ENCODE measurements at regions not wholly inside any gene's neighbourhood (a gene's known extent, or its start where the extent isn't known, plus 50 kb on each side); places are given as distances from the start of the nearest gene placed in this dataset.

- Histone ChIP-seq H3K36me3 (no peaks in the 10 kb centered on the region), H3K27ac (no peak overlapping the region), H3K27me3 (ENCODE audit: insufficient read depth, low read depth, severe bottlenecking) (no peaks in the 10 kb centered on the region), H3K4me3 (ENCODE audit: low read depth, low read length) (no peak overlapping the region), H3K9me3 (ENCODE audit: severe bottlenecking) (no peaks in the 10 kb centered on the region)
- TF ChIP-seq CTCF (IDR thresholded peaks at IDR 0.05; ENCODE audit: low read depth, low read length), result no peak
- DNase-seq, result no peak
Observed at GRCh38 chr12:131345521-131346436, 365.1 kb upstream of the SFSWAP start.

DNA sequence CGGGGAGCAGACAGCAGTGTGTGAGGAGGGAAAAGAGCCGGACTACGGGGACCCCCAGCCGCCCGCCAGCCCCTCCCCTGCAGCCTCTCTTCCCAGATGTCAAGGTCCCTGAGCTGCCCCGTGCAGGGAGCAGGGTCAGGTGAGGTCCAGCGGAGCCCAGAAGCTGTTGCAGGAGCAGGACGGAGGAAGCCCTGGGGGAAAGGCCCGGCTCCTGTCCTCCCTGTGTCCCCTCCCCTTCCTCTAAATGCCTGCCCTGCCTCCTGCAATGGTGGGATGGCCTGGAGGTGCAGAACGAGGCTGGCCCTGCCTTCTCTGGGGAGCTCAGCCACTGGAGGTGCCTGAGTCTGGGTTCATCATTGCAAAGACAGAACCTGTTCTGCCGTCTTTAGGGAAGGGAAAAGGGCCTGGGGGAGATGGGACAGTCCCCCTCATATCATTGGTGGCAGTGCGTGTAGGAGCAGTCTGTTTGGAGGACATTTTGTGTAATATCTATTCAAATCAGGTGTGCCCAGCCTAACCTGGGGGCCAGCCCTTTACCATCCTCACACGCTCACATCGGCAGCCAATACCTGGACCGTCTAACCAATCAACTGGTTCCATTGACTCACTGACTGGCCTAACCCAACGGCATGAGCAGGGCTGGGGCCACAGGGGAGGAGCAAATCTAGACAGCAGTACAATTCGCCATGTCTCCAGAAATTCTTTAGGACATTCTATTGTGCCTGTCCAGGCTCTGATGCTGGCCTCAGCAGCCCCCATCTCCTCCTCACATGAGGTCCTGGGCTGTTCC, 364.1 kb upstream of the SFSWAP start:
- no peak for TF ChIP-seq CTCF (IDR thresholded peaks at IDR 0.05; ENCODE audit: low read depth, low read length)
- H3K9me3 ChIP-seq (ENCODE audit: severe bottlenecking), result no peaks in the 10 kb centered on the region
- H3K27me3 ChIP-seq (ENCODE audit: insufficient read depth, low read depth, severe bottlenecking), result no peaks in the 10 kb centered on the region
- no peaks in the 10 kb centered on the region for H3K36me3 ChIP-seq
- no peak overlapping the region for H3K27ac ChIP-seq
- no peak overlapping the region for H3K4me3 ChIP-seq (ENCODE audit: low read depth, low read length)
- DNase-seq, result peak; percentile 21

DNA sequence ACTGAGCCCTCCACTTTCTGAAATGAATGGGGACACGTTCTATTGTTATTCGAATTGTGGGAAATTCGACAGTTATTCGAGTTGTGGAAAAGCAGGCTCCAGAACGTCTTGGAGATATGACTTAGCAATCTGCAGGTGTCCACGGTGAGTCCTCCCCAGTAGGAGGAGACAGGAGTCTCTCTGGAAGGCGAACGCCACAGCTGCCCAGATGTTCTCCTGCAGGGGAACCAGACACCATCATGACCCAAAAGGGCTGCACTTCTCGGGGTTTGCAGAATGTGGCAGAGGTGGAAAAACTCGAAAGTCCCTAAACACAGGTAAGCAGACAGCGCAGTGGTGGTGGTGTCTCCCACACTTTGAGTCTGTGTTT, 363.6 kb upstream of the SFSWAP start:
- no peak overlapping the region for H3K27ac ChIP-seq
- H3K27me3 ChIP-seq (ENCODE audit: insufficient read depth, low read depth, severe bottlenecking), result no peaks in the 10 kb centered on the region
- no peaks in the 10 kb centered on the region for H3K36me3 ChIP-seq
- H3K4me3 ChIP-seq (ENCODE audit: low read depth, low read length), result no peak overlapping the region
- H3K9me3 ChIP-seq (ENCODE audit: severe bottlenecking), result no peaks in the 10 kb centered on the region
- DNase-seq, result no peak
- no peak for TF ChIP-seq CTCF (IDR thresholded peaks at IDR 0.05; ENCODE audit: low read depth, low read length)

- H3K9me3 ChIP-seq (ENCODE audit: severe bottlenecking), result no peaks in the 10 kb centered on the region
- no peaks in the 10 kb centered on the region for H3K36me3 ChIP-seq
- TF ChIP-seq CTCF (IDR thresholded peaks at IDR 0.05; ENCODE audit: low read depth, low read length), result no peak
Observed at GRCh38 chr12:131347732-131348131, 363.2 kb upstream of the SFSWAP start.

GRCh38 chr12:131348231-131348630, 362.7 kb upstream of the SFSWAP start:
- Histone ChIP-seq H3K9me3 (ENCODE audit: severe bottlenecking) (no peaks in the 10 kb centered on the region), H3K36me3 (no peaks in the 10 kb centered on the region), H3K27me3 (ENCODE audit: insufficient read depth, low read depth, severe bottlenecking) (no peaks in the 10 kb centered on the region), H3K4me3 (ENCODE audit: low read depth, low read length) (no peak overlapping the region), H3K27ac (no peak overlapping the region)
- no peak for TF ChIP-seq CTCF (IDR thresholded peaks at IDR 0.05; ENCODE audit: low read depth, low read length)
- DNase-seq, result no peak

More at GRCh38 chr12:131347732-131348131, 363.2 kb upstream of the SFSWAP start:
- Histone ChIP-seq H3K4me3 (ENCODE audit: low read depth, low read length) (no peak overlapping the region), H3K27ac (no peak overlapping the region), H3K27me3 (ENCODE audit: insufficient read depth, low read depth, severe bottlenecking) (no peaks in the 10 kb centered on the region)
- DNase-seq, result no peak
